ENCODE measurements at regions not wholly inside any gene's neighbourhood (a gene's known extent, or its start where the extent isn't known, plus 50 kb on each side); places are given as distances from the start of the nearest gene placed in this dataset.
"Not testable (repeated sequence)": the region's sequence is repeated elsewhere in the genome, so short reads cannot be mapped to it uniquely, and the experiment has no call there.

DNA sequence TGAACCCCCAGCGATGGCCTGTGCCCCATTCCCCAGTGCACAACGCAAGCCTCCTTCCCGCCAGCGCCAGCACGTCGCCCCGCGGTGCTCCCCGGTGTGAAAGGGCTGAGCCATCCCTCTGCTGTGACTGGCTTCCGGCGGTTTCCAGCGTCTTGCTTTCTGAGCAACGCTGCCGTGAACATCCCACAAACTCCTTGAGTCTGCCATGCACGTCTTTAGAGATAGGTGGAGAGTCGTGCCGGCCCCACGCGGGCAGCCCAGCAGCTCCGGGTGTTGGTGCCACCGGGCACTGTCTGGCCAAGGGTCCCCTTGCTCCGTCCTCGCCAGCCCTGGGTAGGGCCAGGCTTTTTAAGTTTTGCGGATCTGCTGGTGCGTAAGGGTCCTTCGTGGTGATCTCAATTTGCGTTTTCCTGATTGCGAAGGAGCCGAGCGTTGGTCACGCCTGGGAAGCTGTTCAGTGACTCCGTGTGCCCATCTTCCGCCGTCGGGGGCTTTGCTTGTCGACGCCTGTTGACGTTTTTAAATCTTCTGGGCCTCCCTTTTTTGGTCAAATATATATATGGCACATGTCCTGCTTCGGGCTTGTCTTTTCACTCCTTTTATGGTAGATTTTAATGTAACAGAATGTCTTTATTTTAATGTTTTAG is 70.6 kb downstream of the FOXL3 start:
- H3K27me3 Mint-ChIP-seq (ENCODE audit: low read depth): no peaks in the 10 kb centered on the region
- intact Hi-C loops (cut with micrococcal nuclease): loop anchor here (10.0 kb wide), 1 partner anchor 154 kb away; the partner anchor contains the start of gene PDGFA
- H3K4me3 Mint-ChIP-seq (ENCODE audit: low read depth): peak overlapping the region; percentile 61
- peaks cover 12% of the 10 kb centered on the region for H3K36me3 Mint-ChIP-seq (ENCODE audit: low read depth)
- peak; percentile 23 for DNase-seq (ENCODE audit: low spot score)
- H3K4me1 Mint-ChIP-seq (ENCODE audit: low read depth): peaks cover 30% of the 10 kb centered on the region
- peaks cover 11% of the 10 kb centered on the region for H3K9me3 Mint-ChIP-seq
- peak overlapping the region; percentile 66 for H3K27ac Mint-ChIP-seq

DNA sequence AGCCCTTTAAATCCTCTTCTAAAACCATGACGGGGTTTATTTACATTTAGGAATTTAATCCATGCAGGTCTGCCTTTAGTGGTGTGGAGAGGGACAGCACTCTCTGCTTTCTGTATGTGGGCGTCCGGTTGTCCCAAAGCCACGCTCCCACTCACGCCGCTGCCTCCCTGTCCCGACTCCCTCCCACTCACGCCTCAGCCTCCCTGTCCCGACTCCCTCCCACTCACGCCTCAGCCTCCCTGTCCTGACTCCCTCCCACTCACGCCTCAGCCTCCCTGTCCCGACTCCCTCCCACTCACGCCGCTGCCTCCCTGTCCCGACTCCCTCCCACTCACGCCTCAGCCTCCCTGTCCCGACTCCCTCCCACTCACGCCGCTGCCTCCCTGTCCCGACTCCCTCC is 71.2 kb downstream of the FOXL3 start:
- not testable (repeated sequence) for H3K27ac Mint-ChIP-seq; H3K27me3 Mint-ChIP-seq (ENCODE audit: low read depth); DNase-seq (ENCODE audit: low spot score); H3K4me3 Mint-ChIP-seq (ENCODE audit: low read depth)
- intact Hi-C loops (cut with micrococcal nuclease): loop anchor here (10.0 kb wide), 1 partner anchor 154 kb away; the partner anchor contains the start of gene PDGFA
- peaks cover 36% of the 10 kb centered on the region for H3K4me1 Mint-ChIP-seq (ENCODE audit: low read depth)
- peaks cover 11% of the 10 kb centered on the region for H3K9me3 Mint-ChIP-seq
- H3K36me3 Mint-ChIP-seq (ENCODE audit: low read depth): peaks cover 12% of the 10 kb centered on the region

DNA sequence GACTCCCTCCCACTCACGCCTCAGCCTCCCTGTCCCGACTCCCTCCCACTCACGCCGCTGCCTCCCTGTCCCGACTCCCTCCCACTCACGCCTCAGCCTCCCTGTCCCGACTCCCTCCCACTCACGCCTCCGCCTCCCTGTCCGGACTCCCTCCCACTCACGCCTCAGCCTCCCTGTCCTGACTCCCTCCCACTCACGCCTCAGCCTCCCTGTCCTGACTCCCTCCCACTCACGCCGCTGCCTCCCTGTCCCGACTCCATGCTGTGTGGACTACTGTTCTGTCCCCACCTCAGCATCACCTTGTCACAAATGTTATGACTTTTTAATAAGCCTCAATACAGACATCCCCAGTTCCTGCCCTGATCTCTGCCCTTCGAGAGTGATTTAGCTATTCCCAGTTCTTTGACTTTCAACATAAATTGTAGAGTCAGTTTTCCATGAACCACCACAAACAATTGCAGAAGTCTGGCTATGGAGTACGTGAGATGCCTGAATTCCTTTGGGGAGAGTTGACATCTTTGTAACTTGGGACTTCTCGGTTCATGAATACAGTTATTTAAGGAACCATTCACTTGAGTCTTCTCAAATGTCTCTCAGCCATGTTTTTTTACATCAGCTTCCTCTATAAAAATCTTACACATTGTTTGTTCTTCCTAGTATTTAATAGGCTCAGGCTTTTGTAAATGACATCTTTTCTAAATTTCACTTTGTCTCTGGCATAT is 71.9 kb downstream of the FOXL3 start:
- H3K4me1 Mint-ChIP-seq (ENCODE audit: low read depth): peaks cover 43% of the 10 kb centered on the region
- H3K27ac Mint-ChIP-seq: peak overlapping the region; percentile 81
- intact Hi-C loops (cut with micrococcal nuclease): loop anchor here (10.0 kb wide), 1 partner anchor 153 kb away; the partner anchor contains the start of gene PDGFA
- peaks cover 12% of the 10 kb centered on the region for H3K36me3 Mint-ChIP-seq (ENCODE audit: low read depth)
- peak overlapping the region; percentile 67 for H3K4me3 Mint-ChIP-seq (ENCODE audit: low read depth)
- peaks cover 11% of the 10 kb centered on the region for H3K9me3 Mint-ChIP-seq
- H3K27me3 Mint-ChIP-seq (ENCODE audit: low read depth): peaks cover 4% of the 10 kb centered on the region
- DNase-seq (ENCODE audit: low spot score): no peak

DNA sequence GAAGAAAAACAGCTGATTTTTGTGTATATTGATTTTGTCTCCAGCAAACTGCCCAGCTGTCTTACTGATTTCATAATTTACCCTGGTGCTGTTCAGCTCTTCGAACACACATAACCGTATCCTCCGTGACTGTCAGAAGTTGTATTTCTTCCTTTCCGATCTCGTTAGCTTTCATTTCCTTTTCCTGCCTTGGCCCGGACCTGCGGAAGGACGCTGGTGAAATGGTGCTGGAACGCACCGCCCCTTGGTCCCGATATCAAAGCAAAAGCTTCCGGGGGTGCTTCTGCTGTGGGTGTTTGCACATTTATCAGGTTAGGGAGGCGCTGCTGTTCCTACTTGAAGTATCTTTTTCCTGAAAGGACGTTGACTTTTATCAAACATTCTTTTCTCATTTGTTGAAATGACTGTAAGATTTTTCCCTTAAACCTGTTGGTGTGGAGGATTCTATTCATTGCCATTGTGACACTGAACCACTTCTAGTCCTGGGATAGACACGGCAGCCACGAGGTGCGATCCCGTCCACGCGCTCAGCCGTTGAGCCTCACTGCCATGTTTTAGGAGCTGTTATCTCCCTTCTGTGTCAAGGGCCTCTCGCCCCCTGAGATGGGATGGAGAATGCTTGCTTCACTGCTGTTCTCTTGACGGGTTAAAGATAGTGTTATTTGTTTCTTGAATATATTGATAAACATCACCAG is 72.6 kb downstream of the FOXL3 start:
- peaks cover 46% of the 10 kb centered on the region for H3K4me1 Mint-ChIP-seq (ENCODE audit: low read depth)
- peaks cover 4% of the 10 kb centered on the region for H3K27me3 Mint-ChIP-seq (ENCODE audit: low read depth)
- DNase-seq (ENCODE audit: low spot score): peak; percentile 31
- intact Hi-C loops (cut with micrococcal nuclease): loop anchor here (10.0 kb wide), 1 partner anchor 152 kb away; the partner anchor contains the start of gene PDGFA
- peaks cover 11% of the 10 kb centered on the region for H3K9me3 Mint-ChIP-seq
- peak overlapping the region; percentile 81 for H3K27ac Mint-ChIP-seq
- peak overlapping the region; percentile 67 for H3K4me3 Mint-ChIP-seq (ENCODE audit: low read depth)
- H3K36me3 Mint-ChIP-seq (ENCODE audit: low read depth): peaks cover 12% of the 10 kb centered on the region

DNA sequence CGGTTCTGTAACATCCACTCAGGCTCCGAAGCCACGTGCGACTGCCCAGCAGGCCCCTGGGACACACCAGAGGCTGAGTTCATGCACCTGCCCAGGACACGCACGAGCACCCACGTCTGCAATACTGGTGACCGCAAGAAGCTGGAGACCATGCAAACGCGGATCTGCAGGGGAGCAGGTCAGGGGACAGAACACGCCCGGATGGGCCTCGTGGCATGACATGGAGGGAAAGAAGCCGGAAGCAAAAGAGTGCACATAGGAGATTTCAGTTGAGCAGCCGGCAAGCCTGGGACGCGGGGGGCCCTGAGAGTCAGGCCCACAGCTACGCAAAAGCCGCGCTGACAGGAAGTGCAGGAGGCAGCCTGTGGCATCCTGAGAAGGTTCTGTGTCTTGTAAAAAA is 73.7 kb downstream of the FOXL3 start:
- no peak for DNase-seq (ENCODE audit: low spot score)
- Mint-ChIP-seq H3K27ac (no peak overlapping the region), H3K36me3 (ENCODE audit: low read depth) (peaks cover 12% of the 10 kb centered on the region), H3K4me1 (ENCODE audit: low read depth) (peaks cover 46% of the 10 kb centered on the region), H3K27me3 (ENCODE audit: low read depth) (peaks cover 4% of the 10 kb centered on the region), H3K9me3 (peaks cover 8% of the 10 kb centered on the region), H3K4me3 (ENCODE audit: low read depth) (no peak overlapping the region)
- intact Hi-C loops (cut with micrococcal nuclease): loop anchor here (10.0 kb wide), 1 partner anchor 151 kb away; the partner anchor contains the start of gene PDGFA

DNA sequence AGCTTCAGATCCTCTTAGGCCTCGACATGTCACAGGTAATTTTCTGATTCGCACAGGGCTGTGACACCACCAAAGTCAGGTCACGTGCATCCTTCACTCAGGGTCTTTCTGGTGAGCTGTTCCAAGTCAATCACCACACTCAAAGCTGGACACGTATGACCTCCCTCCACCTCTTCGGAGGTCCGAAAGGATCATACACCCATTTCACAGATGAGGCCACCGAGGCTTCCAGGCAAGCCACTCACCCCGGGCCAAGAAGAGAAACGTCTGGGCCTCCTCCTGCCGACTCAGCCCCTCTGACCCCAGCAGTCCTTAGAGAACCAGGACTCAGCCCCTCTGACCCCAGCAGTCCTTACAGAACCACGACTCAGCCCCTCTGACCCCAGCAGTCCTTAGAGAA is 74.6 kb downstream of the FOXL3 start:
- H3K27ac Mint-ChIP-seq: no peak overlapping the region
- H3K4me3 Mint-ChIP-seq (ENCODE audit: low read depth): no peak overlapping the region
- DNase-seq (ENCODE audit: low spot score): no peak
- H3K27me3 Mint-ChIP-seq (ENCODE audit: low read depth): peaks cover 4% of the 10 kb centered on the region
- intact Hi-C loops (cut with micrococcal nuclease): loop anchor here (10.0 kb wide), 1 partner anchor 150 kb away; the partner anchor contains the start of gene PDGFA
- peaks cover 46% of the 10 kb centered on the region for H3K4me1 Mint-ChIP-seq (ENCODE audit: low read depth)
- peaks cover 12% of the 10 kb centered on the region for H3K36me3 Mint-ChIP-seq (ENCODE audit: low read depth)
- peaks cover 5% of the 10 kb centered on the region for H3K9me3 Mint-ChIP-seq

DNA sequence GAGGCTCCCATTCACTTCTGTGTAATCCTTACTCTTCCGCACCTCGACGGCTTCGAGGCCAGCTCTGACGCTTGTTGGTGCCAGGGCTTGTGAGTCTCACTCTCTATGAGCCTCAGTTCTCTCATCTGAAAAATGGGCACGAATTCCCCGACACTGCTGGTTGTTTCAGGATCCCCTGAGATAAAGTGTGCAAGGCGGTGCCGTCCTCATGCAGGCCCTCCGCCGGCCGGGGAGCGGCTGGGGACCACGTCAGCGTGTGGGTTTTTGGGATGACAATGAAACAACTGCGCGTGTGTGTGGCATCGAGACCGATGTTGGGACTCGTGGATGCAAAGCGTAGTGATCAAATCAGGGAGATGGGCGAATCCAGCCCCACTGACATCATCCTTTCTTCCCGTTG is 75.6 kb downstream of the FOXL3 start:
- H3K4me1 Mint-ChIP-seq (ENCODE audit: low read depth): peaks cover 41% of the 10 kb centered on the region
- intact Hi-C loops (cut with micrococcal nuclease): loop anchor here (10.0 kb wide), 1 partner anchor 149 kb away; the partner anchor contains the start of gene PDGFA

DNA sequence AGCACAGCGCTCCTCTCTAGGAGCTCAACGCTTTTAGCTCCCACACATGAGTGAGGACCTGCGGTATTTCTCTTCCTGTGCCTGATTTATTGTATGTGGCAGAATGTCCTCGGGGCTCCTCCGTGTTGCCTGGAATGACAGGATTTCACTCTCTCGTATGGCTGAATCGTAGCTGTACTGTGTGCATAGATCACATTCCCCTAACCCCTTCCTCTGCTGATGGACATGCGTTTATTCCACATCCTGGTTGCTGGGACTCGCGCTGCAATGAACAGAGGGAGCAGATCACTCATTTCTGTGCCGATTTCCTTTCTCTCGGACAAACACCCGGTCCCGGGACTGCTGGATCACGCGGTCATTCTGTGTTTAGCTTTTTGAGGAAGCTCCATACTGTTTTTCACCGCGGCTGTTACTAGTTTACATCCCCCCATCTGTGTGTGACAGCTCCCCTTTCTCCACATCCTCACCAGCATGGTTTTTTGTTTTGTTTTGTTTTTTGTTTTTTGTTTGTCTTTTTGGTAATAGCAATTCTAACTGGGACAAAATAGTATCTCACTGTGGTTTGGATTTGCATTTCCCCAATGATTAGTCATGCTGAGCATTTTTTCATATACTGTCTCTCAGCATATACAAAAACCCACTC is 76.3 kb downstream of the FOXL3 start:
- no peak for DNase-seq (ENCODE audit: low spot score)
- Mint-ChIP-seq H3K27me3 (ENCODE audit: low read depth) (peaks cover 4% of the 10 kb centered on the region), H3K36me3 (ENCODE audit: low read depth) (peaks cover 9% of the 10 kb centered on the region), H3K9me3 (peaks cover 5% of the 10 kb centered on the region), H3K27ac (no peak overlapping the region), H3K4me1 (ENCODE audit: low read depth) (peaks cover 37% of the 10 kb centered on the region), H3K4me3 (ENCODE audit: low read depth) (peak overlapping the region; percentile 48)
- intact Hi-C loops (cut with micrococcal nuclease): loop anchor here (10.0 kb wide), 1 partner anchor 149 kb away; the partner anchor contains the start of gene PDGFA

More for the DNA sequence above, 75.6 kb downstream of the FOXL3 start:
- Mint-ChIP-seq H3K27ac (no peak overlapping the region), H3K9me3 (peaks cover 5% of the 10 kb centered on the region), H3K27me3 (ENCODE audit: low read depth) (peaks cover 4% of the 10 kb centered on the region), H3K36me3 (ENCODE audit: low read depth) (peaks cover 9% of the 10 kb centered on the region), H3K4me3 (ENCODE audit: low read depth) (no peak overlapping the region)
- no peak for DNase-seq (ENCODE audit: low spot score)

DNA sequence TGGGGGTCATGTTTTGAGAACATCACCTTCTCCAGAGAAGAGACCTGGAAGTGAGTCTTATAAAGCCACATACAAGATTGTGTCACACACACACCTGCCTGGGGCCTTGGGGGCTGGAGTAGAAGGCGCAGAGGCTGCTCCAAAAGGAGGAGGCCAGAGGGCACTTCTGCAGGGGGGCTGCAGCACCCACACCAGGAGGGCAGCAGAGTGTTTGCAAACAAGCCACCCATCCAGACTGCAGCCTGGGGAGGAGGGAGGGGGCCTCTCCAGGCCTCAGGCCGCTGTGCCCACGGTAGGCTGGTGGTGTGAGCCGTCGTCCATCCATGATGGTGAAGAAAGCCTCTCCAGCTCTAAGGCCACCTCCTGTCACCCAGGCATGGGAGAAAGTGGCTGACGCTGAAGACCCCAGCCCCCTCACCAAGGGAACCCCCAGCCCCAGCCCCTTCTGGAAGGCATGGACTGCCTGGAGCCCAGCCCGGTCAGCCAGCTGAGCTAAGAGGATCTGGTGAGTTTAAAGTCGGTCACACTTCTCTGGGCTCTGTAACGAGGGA is 77.5 kb downstream of the FOXL3 start:
- no peak overlapping the region for H3K27ac Mint-ChIP-seq
- intact Hi-C loops (cut with micrococcal nuclease): loop anchor here (10.0 kb wide), 1 partner anchor 147 kb away; the partner anchor contains the start of gene PDGFA
- peaks cover 2% of the 10 kb centered on the region for H3K36me3 Mint-ChIP-seq (ENCODE audit: low read depth)
- DNase-seq (ENCODE audit: low spot score): no peak
- no peak overlapping the region for H3K4me3 Mint-ChIP-seq (ENCODE audit: low read depth)
- no peaks in the 10 kb centered on the region for H3K9me3 Mint-ChIP-seq
- H3K27me3 Mint-ChIP-seq (ENCODE audit: low read depth): peaks cover 4% of the 10 kb centered on the region
- peaks cover 29% of the 10 kb centered on the region for H3K4me1 Mint-ChIP-seq (ENCODE audit: low read depth)

DNA sequence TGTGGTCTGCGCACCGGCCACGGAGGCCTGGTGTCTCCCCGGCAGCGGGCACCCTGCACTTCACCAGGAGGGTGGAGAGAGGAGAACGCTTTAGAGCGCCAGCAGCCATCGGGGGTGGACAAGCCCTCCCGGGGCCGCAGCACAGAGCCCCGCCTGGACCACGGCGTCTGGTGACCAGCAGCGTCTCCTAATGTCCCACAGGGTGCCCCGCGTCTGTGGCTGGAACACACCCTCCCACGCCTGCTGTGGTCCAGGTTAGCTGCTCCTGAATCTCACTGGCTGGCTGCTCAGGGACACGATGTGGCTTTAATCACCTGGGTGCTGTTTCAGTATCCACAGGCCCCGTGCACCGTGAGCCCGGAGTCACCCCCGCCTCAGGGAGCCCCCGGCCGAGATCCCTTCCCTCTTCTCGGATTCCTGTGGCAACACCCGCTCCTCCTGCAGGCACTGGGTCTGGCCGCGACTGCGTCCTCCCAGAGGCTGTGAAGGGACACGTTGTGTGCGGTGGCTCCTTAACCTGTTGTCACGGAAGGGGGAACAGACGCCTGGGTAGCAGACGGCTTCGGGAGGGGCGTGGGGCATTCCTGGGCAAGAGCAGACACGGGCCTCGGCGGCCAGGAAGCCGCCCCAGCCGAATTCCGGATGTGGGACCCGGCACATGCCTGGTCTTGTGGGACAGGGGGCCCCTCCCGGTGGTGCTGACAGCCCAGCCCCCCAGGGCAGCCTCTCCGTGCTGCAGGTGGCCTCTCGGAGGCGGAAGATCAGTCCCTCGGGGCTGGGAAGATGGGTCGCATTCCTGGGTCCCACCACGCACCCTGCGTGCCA is 78.9 kb downstream of the FOXL3 start:
- peaks cover 19% of the 10 kb centered on the region for H3K4me1 Mint-ChIP-seq (ENCODE audit: low read depth)
- no peaks in the 10 kb centered on the region for H3K9me3 Mint-ChIP-seq
- intact Hi-C loops (cut with micrococcal nuclease): loop anchor here (10.0 kb wide), 1 partner anchor 146 kb away; the partner anchor contains the start of gene PDGFA
- H3K27me3 Mint-ChIP-seq (ENCODE audit: low read depth): peaks cover 4% of the 10 kb centered on the region
- no peak for DNase-seq (ENCODE audit: low spot score)
- H3K27ac Mint-ChIP-seq: no peak overlapping the region
- no peaks in the 10 kb centered on the region for H3K36me3 Mint-ChIP-seq (ENCODE audit: low read depth)
- H3K4me3 Mint-ChIP-seq (ENCODE audit: low read depth): no peak overlapping the region

DNA sequence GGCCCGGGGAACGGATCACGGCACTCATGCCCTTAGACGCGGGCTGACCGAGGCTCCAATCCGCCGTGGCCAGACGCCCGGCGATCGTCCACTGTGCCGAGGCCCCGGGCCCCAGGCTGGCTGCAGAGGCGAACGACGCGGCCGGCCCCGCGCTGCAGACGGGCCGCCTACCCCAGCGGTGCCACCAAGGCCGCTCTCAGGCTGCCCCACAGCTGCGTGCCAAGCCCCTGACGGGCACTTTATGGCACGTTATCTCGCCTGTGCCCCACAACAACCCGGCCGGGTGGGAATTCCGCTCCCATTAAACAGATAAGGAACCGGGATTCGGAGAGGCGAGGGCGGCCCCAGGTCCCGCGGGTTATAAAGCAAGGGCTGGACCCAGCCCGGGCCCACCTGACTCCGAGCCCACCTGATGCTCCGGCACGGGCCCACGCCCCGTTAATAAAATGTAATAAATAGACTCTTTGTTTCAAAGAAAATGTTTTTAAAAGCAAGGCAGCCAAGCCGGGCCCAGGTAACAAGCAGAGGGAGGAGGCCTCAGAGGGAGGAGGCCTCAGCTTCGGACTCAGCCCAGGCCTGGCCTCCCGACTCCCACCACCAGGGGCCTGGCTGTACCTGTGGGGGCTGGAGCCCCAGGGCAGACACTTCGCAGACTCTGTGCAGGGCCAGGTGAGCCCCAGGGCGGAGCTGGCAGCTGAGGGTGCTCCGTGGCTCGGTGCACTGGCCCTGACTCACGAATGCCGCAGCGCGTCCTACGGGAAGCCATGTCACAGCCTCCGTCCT is 79.7 kb downstream of the FOXL3 start:
- H3K9me3 Mint-ChIP-seq: no peaks in the 10 kb centered on the region
- H3K27ac Mint-ChIP-seq: no peak overlapping the region
- intact Hi-C loops (cut with micrococcal nuclease): loop anchor here (10.0 kb wide), 1 partner anchor 145 kb away; the partner anchor contains the start of gene PDGFA
- peaks cover 19% of the 10 kb centered on the region for H3K4me1 Mint-ChIP-seq (ENCODE audit: low read depth)
- peaks cover 4% of the 10 kb centered on the region for H3K27me3 Mint-ChIP-seq (ENCODE audit: low read depth)
- H3K36me3 Mint-ChIP-seq (ENCODE audit: low read depth): no peaks in the 10 kb centered on the region
- no peak for DNase-seq (ENCODE audit: low spot score)
- H3K4me3 Mint-ChIP-seq (ENCODE audit: low read depth): no peak overlapping the region

All from activated T-helper 2 cell treated with anti-CD3 and anti-CD28 coated beads, Interferon-gamma antibody, Interleukin-2, Interleukin-4, amounts not matched to agents 10 μg/mL and 5 μg/mL and 100 μg/mL, durations not matched to agents 14 hours and 24 hours and 36 hours (primary cell).